HG02623 (cell line): ENCODE measurements at regions not wholly inside any gene's neighbourhood (a gene's known extent, or its start where the extent isn't known, plus 50 kb on each side); places are given as distances from the start of the nearest gene placed in this dataset.
A peak's percentile ranks its signal among the peaks of the same experiment; 100 is the strongest.
"Not testable (repeated sequence)": the region's sequence is repeated elsewhere in the genome, so short reads cannot be mapped to it uniquely, and the experiment has no call there.

Experiments
- ATAC-seq: cut with Tn5 transposase; IDR thresholded peaks from one replicate; pipeline ENCODE4 v1.9.1; 2021; ENCODE audit warnings: moderate library complexity; ENCODE audit not compliant: unreplicated experiment

DNA sequence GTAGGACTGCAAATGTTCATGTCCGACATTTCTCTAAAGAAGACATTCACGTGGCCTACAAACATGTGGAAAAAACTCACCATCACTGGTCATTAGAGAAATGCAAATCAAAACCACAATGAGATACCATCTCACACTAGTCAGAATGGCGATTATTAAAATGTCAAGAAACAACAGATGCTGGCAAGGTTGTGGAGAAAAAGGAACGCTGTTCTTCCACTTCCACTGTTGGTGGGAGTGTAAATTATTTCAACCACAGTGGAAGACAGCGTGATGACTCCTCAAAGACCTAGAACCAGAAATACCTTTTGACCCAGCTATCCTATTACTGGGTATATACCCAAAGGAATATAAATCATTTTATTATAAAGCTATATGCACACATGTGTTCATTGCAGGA lies 253.9 kb upstream of the UBASH3B start:
- ATAC-seq = not testable (repeated sequence)

- ATAC-seq = peak; percentile 53
These were observed 256.1 kb upstream of the UBASH3B start for GRCh38 chr11:122399375-122399774.

DNA sequence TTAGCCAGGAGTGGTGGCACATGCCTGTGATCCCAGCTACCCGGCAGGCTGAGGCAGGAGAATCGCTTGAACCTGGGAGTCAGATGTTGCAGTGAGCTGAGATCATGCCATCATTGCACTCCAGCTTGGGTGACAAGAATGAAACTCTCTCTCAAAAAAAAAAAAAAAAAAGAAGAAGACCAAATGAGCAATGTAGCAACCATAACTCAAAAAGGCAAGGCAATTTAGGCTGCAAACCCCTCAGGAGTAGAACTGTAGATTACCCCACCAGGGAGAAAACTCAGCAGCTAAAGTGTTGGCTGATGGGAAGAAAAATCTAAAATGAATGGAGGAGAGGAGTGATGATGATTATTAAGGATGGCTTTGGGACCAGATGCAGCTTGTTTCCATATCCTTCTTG lies 256.7 kb upstream of the UBASH3B start:
- ATAC-seq = no peak

GRCh38 chr11:122398167-122398566 lies 257.4 kb upstream of the UBASH3B start:
- no peak for ATAC-seq

DNA sequence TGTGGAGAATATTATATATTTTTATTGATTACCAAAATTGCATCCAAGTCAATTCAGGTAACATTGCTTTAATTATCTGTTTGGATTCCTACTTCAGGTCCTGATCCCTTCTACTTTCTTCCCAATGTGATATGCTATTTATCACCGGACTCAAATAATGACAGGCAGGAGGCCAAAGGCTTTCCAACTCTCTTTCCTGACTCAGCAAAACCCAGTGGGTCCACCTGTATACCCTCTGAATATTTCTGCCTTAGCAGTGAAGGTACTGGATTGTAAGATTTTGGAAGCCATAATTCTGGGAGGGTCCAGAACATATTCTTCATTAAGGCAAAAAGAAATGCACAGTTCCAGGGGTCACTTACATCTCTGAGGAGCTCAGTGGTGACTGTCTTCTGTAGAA lies 260.2 kb upstream of the UBASH3B start:
- no peak for ATAC-seq

- no peak for ATAC-seq
These were observed 261.2 kb upstream of the UBASH3B start for GRCh38 chr11:122394313-122394712.

DNA sequence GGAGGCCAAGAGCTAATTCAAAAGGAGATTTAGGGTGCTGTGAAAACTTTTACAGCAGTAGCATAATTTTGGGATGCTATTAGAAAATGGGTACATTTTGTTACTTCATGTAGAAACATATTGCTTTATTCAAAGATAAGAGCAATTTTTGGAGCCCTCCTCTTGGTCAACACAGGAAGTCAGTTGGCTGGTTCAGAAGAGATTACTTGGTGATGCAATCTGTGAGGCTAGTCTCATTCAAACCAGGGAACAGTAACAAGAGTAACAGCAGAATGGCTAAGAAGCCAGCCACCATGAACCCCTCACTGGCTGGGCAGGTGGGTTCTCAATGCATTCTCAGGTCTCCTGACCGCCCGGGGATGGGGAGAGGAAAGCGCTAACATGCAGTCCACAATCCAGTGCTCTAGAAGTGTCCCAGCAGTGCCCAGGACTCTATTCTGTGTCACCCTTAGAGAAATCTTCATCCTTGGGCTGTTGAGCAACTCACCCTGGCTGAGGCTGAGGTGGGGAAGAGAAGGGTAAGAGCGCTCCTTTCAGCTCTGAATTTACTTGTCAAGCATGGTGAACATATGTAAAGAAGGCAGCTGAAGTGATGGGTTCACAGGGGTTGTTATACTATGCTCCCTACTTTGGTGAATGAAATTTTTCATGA lies 262.2 kb upstream of the UBASH3B start:
- ATAC-seq = no peak

- ATAC-seq = no peak
These were observed 263.0 kb upstream of the UBASH3B start for GRCh38 chr11:122392508-122392907.

DNA sequence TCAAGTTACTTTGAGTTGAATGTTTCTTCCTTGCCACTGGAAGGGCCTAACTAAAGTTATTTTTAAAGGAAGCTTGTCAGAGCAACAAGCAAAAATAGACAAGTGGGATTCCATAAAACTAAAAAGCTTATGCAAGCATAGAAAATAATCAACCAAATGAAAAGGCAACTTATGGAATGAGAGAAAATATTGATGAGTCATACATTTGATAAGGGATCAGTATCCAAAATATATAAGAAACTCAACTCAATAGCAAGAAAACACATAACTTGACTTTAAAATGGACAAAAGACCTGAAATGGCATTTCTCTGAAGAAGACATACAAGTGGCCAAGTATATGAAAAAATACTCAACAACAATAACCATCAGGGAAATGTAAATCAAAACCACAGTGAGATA lies 264.5 kb upstream of the UBASH3B start:
- no peak for ATAC-seq

DNA sequence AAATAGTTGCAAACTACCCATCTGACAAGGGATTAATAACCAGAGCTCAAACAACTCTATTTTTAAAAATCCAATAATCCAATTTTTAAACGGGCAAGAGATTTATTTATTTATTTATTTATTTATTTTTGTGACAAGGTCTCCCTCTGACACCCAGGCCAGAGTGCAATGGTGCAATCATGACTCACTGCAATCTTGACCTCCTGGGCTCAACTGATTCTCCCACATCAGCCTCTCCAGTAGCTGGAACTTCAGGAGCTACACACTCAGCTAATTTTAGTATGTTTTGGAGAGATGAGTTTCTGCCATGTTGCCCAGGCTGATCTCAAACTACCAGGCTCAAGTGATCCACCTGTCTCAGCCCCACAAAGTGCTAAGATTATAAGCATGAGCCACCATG lies 267.2 kb upstream of the BLID start:
- no peak for ATAC-seq

DNA sequence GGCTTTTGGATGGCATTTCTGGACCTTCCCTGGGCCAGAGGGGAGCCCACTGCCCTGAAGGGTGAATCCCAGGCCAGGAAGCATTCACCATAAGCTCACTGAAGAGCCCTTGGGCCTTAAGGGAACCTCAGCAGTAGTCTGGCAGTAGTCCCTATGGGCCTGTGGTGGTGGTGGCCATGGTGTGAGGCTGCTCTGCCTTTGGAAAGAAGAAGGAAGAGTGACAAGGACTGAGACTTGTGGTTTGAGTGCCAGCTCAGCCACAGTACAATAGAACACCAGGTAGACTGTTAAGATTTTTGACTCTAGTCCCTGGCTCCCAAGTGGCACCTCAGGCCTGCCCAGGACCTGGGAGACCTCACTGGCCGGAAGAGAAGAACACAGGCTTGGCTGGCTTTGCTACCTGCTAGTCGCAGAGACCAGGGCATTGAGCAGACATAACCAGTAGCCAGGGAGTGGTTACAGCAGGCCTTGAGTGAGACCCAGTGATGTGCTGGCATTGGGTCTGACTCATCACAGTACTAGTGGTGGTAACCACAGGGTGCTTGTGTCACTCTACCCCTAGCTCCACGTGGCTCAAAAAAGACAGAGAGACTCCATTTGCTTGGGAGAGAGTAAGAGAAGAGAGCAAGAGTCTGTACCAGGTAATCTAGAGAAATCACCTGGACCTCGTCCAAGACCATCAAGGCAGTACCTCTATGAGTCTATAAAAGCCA lies 259.8 kb upstream of the BLID start:
- ATAC-seq = no peak

- ATAC-seq = no peak
These were observed 252.8 kb upstream of the BLID start for GRCh38 chr11:122368796-122369195.

GRCh38 chr11:122367809-122368231 lies 251.8 kb upstream of the BLID start:
- ATAC-seq = no peak

GRCh38 chr11:122365610-122366360 lies 249.8 kb upstream of the BLID start:
- no peak for ATAC-seq

GRCh38 chr11:122363296-122363695 lies 247.3 kb upstream of the BLID start:
- no peak for ATAC-seq

GRCh38 chr11:122362381-122362780 lies 246.4 kb upstream of the BLID start:
- ATAC-seq = no peak

DNA sequence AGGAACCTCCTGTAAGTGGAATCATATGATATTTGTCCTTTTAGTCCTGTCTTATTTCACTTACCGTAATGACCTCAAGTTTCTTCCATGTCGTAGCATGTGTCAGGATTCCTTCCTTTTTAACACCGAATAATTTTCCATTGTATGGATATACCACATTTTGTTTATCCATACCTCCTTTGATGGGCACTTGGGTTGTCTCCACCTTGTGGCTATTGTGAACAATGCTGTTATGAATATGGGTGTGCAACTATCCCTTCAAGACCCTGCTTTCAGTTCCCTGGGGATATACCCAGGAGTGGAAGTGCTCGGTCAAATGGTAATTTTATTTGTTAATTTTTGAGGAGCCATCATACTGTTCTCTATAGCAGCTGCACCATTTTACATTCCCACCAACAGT lies 244.9 kb upstream of the BLID start:
- ATAC-seq = no peak

DNA sequence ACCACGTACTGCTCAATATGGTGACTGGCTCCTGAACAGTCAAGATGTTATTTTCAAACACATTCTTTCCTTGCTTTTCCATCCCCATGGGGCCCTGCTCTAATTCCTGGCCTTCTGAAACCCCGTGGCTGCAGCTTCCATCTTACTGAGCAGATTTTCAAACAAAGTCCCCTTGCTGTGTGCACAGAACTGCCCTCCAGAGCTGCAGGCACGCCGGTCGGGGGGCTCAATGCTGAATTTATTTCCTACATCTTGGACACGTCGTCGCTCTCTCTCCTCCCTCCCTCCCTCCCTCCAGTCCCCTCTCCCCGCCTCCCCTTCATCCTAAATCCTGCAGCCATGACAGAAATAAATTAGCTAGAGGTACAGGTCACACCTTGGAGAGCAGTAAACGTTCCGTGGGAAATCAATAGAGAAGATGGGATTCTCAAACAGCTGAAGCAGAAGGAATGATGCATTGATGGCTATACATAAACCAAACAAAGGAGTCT lies 243.1 kb upstream of the BLID start:
- ATAC-seq = no peak

DNA sequence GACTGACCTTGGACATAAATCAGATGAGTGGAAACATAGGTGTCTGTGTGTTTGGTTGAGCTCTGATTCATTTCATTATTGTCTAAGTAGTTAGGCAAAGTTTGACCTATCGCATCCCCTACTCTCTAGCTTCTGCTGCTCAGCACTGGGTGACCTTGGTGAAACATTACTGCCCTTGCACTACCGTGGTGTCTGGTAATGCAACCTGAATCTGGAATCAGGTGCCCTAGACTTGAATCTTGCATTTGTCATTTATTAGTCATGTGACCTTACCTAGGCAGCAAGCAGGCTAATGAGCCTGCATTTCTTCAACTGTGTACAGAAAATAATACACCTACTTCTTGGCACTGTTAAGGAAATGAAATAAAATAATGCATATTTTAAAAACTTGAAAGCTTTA lies 242.3 kb upstream of the BLID start:
- no peak for ATAC-seq

GRCh38 chr11:122355968-122356367 lies 240.0 kb upstream of the BLID start:
- no peak for ATAC-seq

DNA sequence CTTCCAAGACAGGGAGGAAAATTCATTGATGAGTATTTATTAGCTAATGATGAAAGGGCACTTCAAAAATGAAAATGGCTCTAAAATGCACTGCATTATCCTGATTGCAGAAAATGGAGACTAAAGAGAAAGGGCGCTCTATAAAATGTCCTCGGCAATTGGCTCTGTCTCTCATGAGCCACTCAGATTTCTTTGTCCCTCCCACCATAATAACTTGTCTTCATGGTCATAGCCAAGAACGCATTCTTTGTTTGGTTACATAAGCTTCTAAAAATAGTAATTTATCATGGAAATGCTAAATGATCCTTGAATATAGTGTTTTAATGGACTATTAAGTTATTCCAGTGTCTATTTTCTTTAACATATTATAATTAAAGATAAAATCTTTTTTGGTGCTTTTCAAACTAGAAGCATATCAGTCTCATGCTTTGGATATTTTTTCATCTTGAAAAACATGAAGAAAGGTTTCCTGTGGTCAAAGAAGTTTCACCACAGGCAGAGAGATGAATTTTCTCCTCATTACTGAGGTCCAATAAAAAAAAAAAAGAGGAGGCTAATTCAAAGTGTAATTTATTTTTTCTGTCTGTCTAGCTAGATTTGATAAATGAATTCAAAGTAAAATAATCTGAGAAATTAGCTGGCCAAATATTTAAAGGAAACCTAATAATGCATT lies 238.1 kb upstream of the BLID start:
- ATAC-seq = no peak
